Right cardiac atrium (tissue), 5 donors: ENCODE measurements at regions not wholly inside any gene's neighbourhood (a gene's known extent, or its start where the extent isn't known, plus 50 kb on each side); places are given as distances from the start of the nearest gene placed in this dataset.

Source experiments
- ATAC-seq, 2 donors: fragments of 200-7000 bp; cut with Tn5 transposase; one replicate each; pipeline versions ENCODE4 v1.8.0 to v1.9.1; 2020; ENCODE audit warnings: moderate library complexity in 2 of 2, mild to moderate bottlenecking in 1 of 2
- DNase-seq, 3 donors: peaks; one replicate each; pipeline ENCODE4 v3.0.0-alpha.2; 2020
- H3K27ac ChIP-seq: one replicate; pipeline ENCODE4 v1.5.1; 2013; ENCODE audit warnings: mild to moderate bottlenecking, low read length, control low read depth, moderate library complexity
- H3K27me3 ChIP-seq: one replicate; pipeline ENCODE4 v1.6.1; 2013; ENCODE audit not compliant: control insufficient read depth, insufficient read depth
- H3K4me1 ChIP-seq: one replicate; pipeline ENCODE4 v1.6.1; 2013; ENCODE audit warnings: low read length; ENCODE audit not compliant: control insufficient read depth, insufficient read depth
- H3K4me3 ChIP-seq: one replicate; pipeline ENCODE4 v1.5.1; 2013; ENCODE audit warnings: low read length, control low read depth
- H3K9me3 ChIP-seq: one replicate; pipeline ENCODE4 v1.6.1; 2013; ENCODE audit warnings: low read length; ENCODE audit not compliant: control insufficient read depth
- WGBS: extraction: QIAGEN DNeasy Blood & Tissue Kit; methylation state at CpG from one replicate; pipeline ENCODE4 v1.1.7; 2013; 5-methylcytosine and 5-hydroxymethylcytosine counted together
- intact Hi-C, 4 donors: fragments of 100-400 bp; cut with DNase I; formaldehyde crosslinking; loops; one replicate each; pipeline versions ENCODE4 v1.11.0 to v1.14.0; 2022 to 2023
- donor health status: healthy with polysubstance abuse.
- donor health status: DM: no; HTN: yes; CAD: no.
- donor health status: DM: no; HTN: no; CAD: no.
- donor health status: DM: no; HTN: yes; CAD: no; lungs with severe emphysema.
- donor health status: DM: yes; HTN: yes; CAD: no.

GRCh38 chr3:117563063-117563462, 853.5 kb downstream of the TUSC7 start:
- H3K4me1 ChIP-seq = no peaks in the 10 kb centered on the region
- DNase-seq (no peak), ATAC-seq (no peak)
- 43% methylated on average over 4 of the region's 4 CpGs for WGBS
- H3K27me3 ChIP-seq = no peaks in the 10 kb centered on the region
- H3K9me3 ChIP-seq = no peaks in the 10 kb centered on the region
- H3K4me3 ChIP-seq = no peak overlapping the region
- no peak overlapping the region for H3K27ac ChIP-seq
- intact Hi-C loops = no loop called here

DNA sequence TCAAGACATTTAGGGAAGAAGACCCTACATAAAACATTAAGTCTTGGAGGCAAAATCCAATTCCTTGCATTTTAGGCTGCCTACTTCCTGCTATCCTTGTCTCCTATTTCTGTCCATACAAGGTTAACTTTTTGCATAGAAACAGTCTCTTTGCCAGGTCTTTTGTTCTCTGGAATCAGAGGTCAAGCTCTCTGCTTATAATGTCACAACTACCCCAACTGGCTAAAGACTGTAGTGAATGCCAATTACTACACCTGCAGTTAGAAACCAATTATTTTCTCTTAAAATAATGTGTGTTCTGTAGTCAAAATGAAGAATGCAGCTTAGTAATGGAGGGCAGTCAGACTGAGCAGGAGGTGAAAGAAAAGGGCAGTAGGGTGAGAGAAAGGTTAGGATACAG, 856.2 kb downstream of the TUSC7 start:
- Histone ChIP-seq H3K9me3 (no peaks in the 10 kb centered on the region), H3K4me1 (no peaks in the 10 kb centered on the region)
- intact Hi-C loops = no loop called here

GRCh38 chr3:117566926-117567325, 857.3 kb downstream of the TUSC7 start:
- no peaks in the 10 kb centered on the region for H3K4me1 ChIP-seq
- H3K9me3 ChIP-seq = no peaks in the 10 kb centered on the region
- ATAC-seq = no peak
- no peaks in the 10 kb centered on the region for H3K27me3 ChIP-seq
- no peak for DNase-seq
- H3K4me3 ChIP-seq = no peak overlapping the region
- intact Hi-C loops = no loop called here
- H3K27ac ChIP-seq = no peak overlapping the region
- WGBS = 65% methylated on average over 2 of the region's 2 CpGs

More for the DNA sequence above, 856.2 kb downstream of the TUSC7 start:
- H3K4me3 ChIP-seq = no peak overlapping the region
- no peak for ATAC-seq
- H3K27ac ChIP-seq = no peak overlapping the region
- DNase-seq = no peak
- no peaks in the 10 kb centered on the region for H3K27me3 ChIP-seq

GRCh38 chr3:117567382-117567781, 857.8 kb downstream of the TUSC7 start:
- WGBS = 57% methylated on average over 3 of the region's 3 CpGs
- H3K9me3 ChIP-seq = no peaks in the 10 kb centered on the region
- DNase-seq = no peak
- no peaks in the 10 kb centered on the region for H3K4me1 ChIP-seq
- no peak overlapping the region for H3K27ac ChIP-seq
- H3K4me3 ChIP-seq = no peak overlapping the region
- intact Hi-C loops = no loop called here
- ATAC-seq = no peak
- H3K27me3 ChIP-seq = no peaks in the 10 kb centered on the region

- no peaks in the 10 kb centered on the region for H3K9me3 ChIP-seq
- H3K27me3 ChIP-seq = no peaks in the 10 kb centered on the region
- intact Hi-C loops = no loop called here
- H3K4me1 ChIP-seq = no peaks in the 10 kb centered on the region
- DNase-seq = no peak
- no peak overlapping the region for H3K4me3 ChIP-seq
- no peak for ATAC-seq
- no peak overlapping the region for H3K27ac ChIP-seq
Observed at GRCh38 chr3:117567906-117568305, 858.3 kb downstream of the TUSC7 start.

- no peaks in the 10 kb centered on the region for H3K27me3 ChIP-seq
- no peak for DNase-seq
- no peak overlapping the region for H3K4me3 ChIP-seq
- H3K4me1 ChIP-seq = no peaks in the 10 kb centered on the region
- H3K9me3 ChIP-seq = no peaks in the 10 kb centered on the region
- WGBS = 81% methylated on average over 1 of the region's 1 CpG
- H3K27ac ChIP-seq = no peak overlapping the region
- no peak for ATAC-seq
- intact Hi-C loops = no loop called here
Observed at GRCh38 chr3:117572786-117573185, 863.2 kb downstream of the TUSC7 start.

GRCh38 chr3:117580806-117581205, 871.2 kb downstream of the TUSC7 start:
- Histone ChIP-seq H3K4me3 (no peak overlapping the region), H3K27me3 (no peaks in the 10 kb centered on the region), H3K9me3 (no peaks in the 10 kb centered on the region), H3K4me1 (no peaks in the 10 kb centered on the region), H3K27ac (no peak overlapping the region)
- DNase-seq (no peak), ATAC-seq (no peak)
- intact Hi-C loops = no loop called here
- WGBS = 70% methylated on average over 2 of the region's 2 CpGs

DNA sequence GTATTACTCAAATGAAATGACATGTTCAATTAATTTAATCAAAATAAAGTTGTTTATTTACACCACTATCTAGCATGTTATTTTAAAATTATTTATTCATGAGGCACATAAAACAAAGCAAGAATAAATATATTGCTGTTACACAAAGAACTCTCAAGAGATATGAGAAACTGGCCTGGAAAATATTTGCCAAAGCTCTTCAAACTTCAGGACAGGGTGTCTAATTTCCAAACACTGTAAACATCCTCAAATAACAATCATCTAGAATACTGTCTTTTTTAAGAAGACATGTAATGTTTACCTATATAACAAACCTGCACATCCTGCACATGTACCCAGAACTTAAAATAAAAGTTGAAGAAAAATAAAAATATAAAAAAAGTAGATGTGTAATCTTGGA, 876.6 kb downstream of the TUSC7 start:
- H3K4me3 ChIP-seq = no peak overlapping the region
- no peaks in the 10 kb centered on the region for H3K27me3 ChIP-seq
- no peaks in the 10 kb centered on the region for H3K9me3 ChIP-seq
- DNase-seq (no peak), ATAC-seq (no peak)
- H3K27ac ChIP-seq = no peak overlapping the region
- no peaks in the 10 kb centered on the region for H3K4me1 ChIP-seq
- intact Hi-C loops = no loop called here

DNA sequence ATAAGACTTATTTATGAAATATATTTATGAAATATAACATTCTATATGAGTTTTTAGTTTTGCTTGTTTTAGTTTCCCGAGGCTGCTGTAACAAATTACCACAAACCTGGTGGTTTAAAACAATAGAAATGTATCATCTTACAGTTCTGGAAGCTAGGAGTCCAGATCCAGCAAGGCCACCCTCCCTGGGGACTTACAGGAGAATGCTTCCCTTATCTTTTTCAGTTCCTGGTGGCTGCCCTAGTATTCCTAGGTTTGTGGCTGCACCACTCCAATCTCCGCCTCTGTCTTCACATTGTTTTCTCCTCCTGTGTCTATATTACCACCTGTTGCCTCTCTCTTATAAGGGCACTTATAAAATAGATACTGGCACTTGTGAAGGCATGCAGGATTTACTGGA, 877.8 kb downstream of the TUSC7 start:
- ATAC-seq (no peak), DNase-seq (no peak)
- Histone ChIP-seq H3K9me3 (no peaks in the 10 kb centered on the region), H3K27me3 (no peaks in the 10 kb centered on the region), H3K27ac (no peak overlapping the region), H3K4me3 (no peak overlapping the region), H3K4me1 (no peaks in the 10 kb centered on the region)
- WGBS = 74% methylated on average over 2 of the region's 2 CpGs
- intact Hi-C loops = no loop called here

DNA sequence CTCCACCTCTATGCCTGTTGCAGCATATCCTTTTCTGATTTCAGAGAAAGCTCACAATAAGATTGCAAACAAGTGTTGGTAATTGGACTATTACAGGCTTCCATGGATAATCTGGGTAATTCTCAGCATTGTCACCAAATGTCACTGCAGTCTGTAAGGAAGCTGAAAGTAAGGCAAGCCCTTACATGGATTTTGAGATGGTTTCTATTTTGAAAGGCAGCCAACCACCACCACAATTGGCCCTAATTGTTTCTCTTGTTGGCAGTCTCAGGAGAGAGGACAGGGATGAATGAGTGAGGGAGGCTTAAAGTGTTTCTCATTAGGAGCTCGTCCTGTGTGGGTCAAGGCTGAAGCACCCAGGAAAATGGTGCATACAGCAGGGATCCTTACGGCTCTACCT, 879.9 kb downstream of the TUSC7 start:
- Histone ChIP-seq H3K27ac (no peak overlapping the region), H3K4me3 (no peak overlapping the region), H3K4me1 (no peaks in the 10 kb centered on the region), H3K27me3 (no peaks in the 10 kb centered on the region), H3K9me3 (no peaks in the 10 kb centered on the region)
- intact Hi-C loops = no loop called here
- 68% methylated on average over 2 of the region's 2 CpGs for WGBS
- DNase-seq (no peak), ATAC-seq (no peak)

DNA sequence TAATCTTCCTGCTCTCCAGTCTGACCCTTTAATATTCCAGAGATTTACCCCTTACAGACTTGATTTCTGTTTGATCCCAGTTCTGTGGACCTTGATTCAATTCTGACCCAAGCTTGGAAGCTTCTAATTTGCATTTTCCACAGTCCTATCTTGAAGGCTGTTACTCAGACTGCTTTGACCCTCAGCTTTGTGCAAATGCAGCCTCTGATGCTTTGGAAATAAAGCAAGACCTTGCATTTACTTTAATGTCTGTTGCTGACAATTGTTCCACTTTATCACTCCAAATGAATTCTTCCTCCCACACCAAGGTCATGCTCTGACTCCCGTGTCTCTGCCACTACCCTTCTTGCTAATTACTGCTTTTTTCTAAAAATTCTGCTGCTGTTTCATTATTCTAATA, 886.0 kb downstream of the TUSC7 start:
- DNase-seq = no peak
- Histone ChIP-seq H3K27ac (no peak overlapping the region), H3K4me1 (no peaks in the 10 kb centered on the region), H3K9me3 (no peaks in the 10 kb centered on the region), H3K4me3 (no peak overlapping the region), H3K27me3 (no peaks in the 10 kb centered on the region)
- ATAC-seq = no peak
- WGBS = 52% methylated on average over 1 of the region's 1 CpG
- intact Hi-C loops = no loop called here

DNA sequence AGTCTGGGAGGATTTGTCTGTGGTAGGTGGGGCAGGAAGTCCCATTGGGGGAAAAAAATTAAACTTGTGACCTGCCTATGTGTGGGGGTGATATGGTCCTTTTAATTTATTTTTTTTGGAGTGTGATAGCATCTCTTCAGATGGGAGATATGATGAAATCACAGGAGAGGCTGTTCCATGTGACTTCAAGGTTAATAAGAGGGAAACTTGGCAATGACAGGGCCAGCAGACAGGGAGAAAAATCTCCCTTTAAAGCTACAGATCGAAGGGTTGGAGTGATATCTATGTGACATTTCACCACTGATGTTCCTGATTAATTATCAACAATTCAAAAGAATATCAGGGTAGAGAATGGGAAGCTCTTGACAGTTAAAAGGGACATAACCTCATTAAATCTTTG, 886.9 kb downstream of the TUSC7 start:
- ATAC-seq (no peak), DNase-seq (no peak)
- Histone ChIP-seq H3K27me3 (no peaks in the 10 kb centered on the region), H3K27ac (no peak overlapping the region), H3K9me3 (no peaks in the 10 kb centered on the region), H3K4me1 (no peaks in the 10 kb centered on the region), H3K4me3 (no peak overlapping the region)
- 55% methylated on average over 1 of the region's 1 CpG for WGBS
- intact Hi-C loops = no loop called here
